Central memory CD4-positive, alpha-beta T cell (primary cell): ENCODE measurements at regions not wholly inside any gene's neighbourhood (a gene's known extent, or its start where the extent isn't known, plus 50 kb on each side); places are given as distances from the start of the nearest gene placed in this dataset.

Source experiments
- DNase-seq: peaks from one replicate; pipeline ENCODE4 v3.0.0; 2022

- no peak for DNase-seq
These were observed 116.9 kb downstream of the POLR2M start for GRCh38 chr15:57823325-57823882.

DNA sequence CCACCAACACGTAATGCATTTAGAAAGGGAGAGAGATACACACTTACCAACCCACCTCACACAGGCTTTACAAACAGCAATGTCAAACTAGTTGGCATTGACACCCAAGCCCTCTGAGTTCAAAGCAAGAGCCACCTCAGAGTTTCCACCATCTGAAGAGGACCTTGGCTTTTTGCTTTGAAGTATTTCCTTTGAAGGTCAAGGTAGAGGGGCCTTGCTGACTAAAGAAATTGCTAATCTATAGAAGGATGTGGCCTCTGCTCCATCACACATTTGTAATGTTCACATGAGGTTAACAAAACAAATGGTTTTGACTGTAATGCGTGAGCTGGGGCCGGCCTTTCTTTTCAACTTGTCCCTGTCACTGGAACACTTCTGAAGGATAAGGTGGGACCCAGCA is 117.7 kb downstream of the POLR2M start:
- no peak for DNase-seq

DNA sequence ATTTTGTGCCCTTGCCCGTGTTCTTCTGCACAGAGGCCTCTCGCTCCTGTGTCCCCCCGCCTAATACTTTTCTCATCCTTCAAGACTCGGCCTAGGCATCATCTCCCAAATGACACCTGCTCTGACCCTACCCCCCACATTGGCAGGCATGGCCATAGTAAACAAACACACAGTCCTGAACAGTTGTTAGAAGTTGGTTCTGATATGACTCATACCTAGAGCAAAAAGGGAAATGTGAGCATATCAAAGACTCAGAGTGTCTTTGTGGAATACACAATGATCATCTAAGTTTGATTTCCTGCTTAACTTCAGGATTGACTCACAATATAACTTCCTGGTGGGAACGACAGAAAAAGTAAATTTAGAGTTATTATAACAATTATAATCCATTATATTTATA is 120.5 kb downstream of the POLR2M start:
- DNase-seq = no peak

- DNase-seq = no peak
These were observed 121.5 kb downstream of the POLR2M start for GRCh38 chr15:57827971-57828370.

- no peak for DNase-seq
These were observed 125.7 kb downstream of the POLR2M start for GRCh38 chr15:57832183-57832582.

GRCh38 chr15:57835119-57835518 is 128.6 kb downstream of the POLR2M start:
- DNase-seq = no peak

- no peak for DNase-seq
These were observed 142.8 kb downstream of the POLR2M start for GRCh38 chr15:57849317-57849716.

DNA sequence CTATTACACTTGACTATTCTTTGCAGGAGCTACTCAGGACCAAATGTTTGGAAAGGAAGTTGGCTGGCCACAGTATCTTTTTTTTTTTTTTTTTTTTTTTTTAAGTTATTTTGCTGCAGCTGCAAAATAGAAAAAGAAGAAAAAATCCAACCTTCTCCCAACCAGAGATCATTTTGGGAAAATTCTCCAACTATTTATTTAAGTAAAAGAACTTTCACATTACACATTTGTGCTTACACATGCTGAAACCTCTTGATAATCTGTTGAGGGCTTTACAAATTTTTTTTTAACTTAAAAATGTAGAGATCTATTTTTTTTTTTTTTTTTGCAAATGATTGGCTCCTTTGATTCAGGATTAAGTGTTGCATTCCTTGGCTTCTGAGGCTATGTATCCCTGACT is 148.0 kb downstream of the POLR2M start:
- DNase-seq = no peak

- DNase-seq = no peak
These were observed 151.4 kb downstream of the POLR2M start for GRCh38 chr15:57857871-57858270.

GRCh38 chr15:57859130-57859685 is 152.7 kb downstream of the POLR2M start:
- no peak for DNase-seq

- peak; percentile 26 for DNase-seq
These were observed 154.6 kb downstream of the POLR2M start for GRCh38 chr15:57861034-57861638.

- DNase-seq = no peak
These were observed 155.5 kb downstream of the POLR2M start for GRCh38 chr15:57861815-57862586.

DNA sequence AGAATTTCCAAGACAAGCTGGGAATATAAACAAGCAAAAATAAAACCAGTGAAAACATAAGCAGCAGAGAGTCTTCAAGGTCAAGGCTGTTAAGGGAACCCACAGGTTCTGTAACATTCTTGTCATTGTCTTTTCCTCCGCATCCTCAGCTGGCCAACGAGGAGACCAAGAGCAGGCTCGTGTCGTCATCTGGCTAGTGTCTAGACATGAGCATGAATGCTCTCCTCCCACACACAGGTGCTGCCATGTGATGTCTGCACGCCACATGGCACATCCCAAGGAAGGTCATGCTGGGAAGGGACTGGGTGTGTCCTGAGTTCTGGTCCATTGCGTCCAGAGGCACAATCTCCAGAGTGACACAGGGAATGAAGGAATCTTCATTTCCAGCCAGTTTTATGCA is 156.2 kb downstream of the POLR2M start:
- DNase-seq = no peak

- no peak for DNase-seq
These were observed 158.8 kb downstream of the POLR2M start for GRCh38 chr15:57865294-57865693.

DNA sequence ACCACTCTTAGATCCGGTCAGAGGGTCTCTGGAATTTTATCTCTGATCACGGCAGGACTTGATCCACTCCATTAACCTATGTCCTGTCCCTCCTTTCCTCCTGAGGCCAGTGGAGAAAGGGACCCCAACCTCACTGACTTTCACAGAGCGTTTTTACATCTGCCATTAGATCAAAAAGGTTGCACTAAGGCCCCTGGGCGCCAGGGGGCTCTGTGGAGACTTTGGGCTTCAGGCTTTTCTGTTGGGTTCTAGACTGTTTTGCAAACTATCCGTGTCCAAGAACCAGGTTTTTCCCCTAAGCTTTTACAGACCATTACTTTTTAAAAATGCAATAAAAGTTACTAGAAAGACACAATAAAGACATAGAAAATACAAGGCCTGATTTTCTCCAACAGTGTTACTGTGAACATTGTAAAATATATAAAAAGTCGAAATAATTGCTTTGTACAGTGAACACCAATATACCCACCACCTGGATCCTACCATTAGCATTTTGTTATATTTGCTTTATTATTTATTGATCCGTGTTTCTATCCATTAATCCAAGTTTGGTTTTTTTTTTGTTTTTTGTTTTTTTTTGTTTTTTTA is 159.7 kb downstream of the POLR2M start:
- peak; percentile 11 for DNase-seq

DNA sequence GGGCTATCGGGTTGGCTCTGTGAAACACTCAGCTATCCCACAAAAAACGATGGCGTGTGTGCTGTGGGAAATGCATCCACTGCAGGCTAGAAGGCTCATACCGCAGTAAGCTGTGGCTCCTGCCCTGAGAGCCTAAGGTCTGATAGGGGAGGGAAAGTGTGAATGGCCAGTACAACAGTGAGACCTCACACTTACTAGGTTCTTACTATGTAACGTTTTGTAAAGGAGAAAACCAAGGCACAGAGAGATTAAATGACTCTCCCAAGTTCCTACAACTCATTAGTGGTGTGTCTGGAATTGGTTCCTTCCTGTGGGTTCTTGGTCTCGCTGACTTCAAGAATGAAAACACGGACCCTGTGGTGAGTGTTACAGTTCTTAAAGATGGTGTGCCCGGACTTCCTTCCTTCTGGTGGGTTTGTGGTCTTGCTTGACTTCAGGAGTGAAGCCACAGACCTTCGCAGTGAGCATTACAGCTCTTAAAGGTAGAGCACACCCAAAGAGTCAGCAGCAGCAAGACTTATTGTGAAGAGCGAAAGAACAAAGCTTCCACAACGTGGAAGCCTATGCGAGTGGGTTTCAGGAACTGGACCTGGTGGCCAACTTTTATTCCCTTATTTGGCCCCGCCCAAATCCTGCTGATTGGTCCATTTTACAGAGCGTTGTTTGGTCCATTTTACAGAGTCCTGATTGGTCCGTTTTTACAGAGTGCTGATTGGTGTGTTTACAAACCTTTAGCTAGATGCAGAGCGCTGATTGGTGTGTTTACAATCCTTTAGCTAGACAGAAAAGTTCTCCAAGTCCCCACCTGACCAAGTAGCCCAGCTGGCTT is 161.7 kb downstream of the POLR2M start:
- no peak for DNase-seq

DNA sequence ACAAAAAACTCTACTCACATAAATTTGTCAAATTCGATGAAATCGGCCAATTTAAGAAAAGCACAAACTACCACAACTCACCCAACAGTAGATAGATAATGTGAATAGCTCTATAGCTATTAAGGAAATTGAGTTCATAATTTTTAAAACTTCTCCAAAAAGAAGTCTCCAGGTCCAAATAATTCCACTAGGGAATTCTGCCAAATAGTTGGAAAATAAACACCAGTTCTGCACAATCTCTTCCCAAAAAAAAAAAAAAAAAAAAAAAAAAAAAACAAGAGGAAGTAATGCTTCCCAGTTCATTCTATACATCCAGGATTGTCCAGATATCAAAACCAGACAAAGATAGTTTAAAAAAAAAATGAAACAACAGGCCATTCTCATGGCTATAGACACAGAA is 164.2 kb downstream of the POLR2M start:
- DNase-seq = no peak

- no peak for DNase-seq
These were observed 165.9 kb downstream of the POLR2M start for GRCh38 chr15:57872281-57873030.

GRCh38 chr15:57873564-57874209 is 167.2 kb downstream of the POLR2M start:
- no peak for DNase-seq

GRCh38 chr15:57875347-57875746 is 168.8 kb downstream of the POLR2M start:
- no peak for DNase-seq

- no peak for DNase-seq
These were observed 172.1 kb downstream of the POLR2M start for GRCh38 chr15:57878573-57878972.
